ENCODE measurements at regions not wholly inside any gene's neighbourhood (a gene's known extent, or its start where the extent isn't known, plus 50 kb on each side); places are given as distances from the start of the nearest gene placed in this dataset.

DNA sequence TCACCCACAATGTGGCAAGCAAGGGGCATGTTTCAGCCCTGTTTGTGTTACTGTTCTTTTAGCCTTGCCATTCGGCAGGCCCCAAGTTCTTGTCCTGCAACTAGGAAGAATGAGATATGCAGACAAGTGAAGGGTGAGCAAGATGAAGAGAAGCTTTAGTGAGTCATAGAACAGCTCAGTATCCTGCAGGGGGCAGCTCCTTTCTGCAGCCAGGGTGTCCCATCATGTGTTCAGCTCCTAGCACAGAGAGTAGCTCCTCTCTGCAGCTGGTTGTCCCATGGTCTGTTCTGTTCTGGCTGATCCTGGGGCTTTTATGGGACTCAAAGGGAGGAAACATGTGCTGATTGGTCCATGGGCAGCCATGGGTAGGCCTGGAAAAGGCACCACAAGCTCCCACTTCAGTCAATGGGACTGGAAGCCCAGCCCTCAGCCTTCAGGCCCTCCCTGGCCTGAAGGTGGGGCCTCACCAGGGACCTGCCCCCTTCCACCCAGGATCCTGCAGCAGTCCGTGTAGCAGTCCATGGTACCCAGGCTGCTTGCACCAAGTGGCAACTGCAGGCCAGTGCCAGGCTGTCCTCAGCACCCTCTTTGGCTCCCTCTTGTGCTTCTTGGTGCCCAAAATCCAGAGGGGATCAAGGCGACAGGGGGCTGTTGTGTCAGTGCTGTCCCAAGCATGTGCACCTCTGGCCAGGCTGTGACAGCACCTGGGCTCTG, 326.4 kb downstream of the NR4A2 start:
- TF ChIP-seq POLR2A (IDR thresholded peaks at IDR 0.05) (no peak), EP300 (IDR thresholded peaks at IDR 0.05) (no peak)

All from ovary (tissue), 1 donor.